NCI-H1048 (cell line): ENCODE measurements at regions not wholly inside any gene's neighbourhood (a gene's known extent, or its start where the extent isn't known, plus 50 kb on each side); places are given as distances from the start of the nearest gene placed in this dataset.

Experiments used
- DNase-seq: peaks from one replicate; lab custom pipeline; 2025; lab: John Stamatoyannopoulos, UW

- DNase-seq = peak; percentile 31
Observed at GRCh38 chr2:129877289-129877741, 102.2 kb upstream of the RAB6C start.

- DNase-seq = no peak
Observed at GRCh38 chr2:129877795-129878775, 101.4 kb upstream of the RAB6C start.

GRCh38 chr2:129879614-129880180 lies 99.8 kb upstream of the RAB6C start:
- no peak for DNase-seq

- DNase-seq = no peak
Observed at GRCh38 chr2:129880309-129880708, 99.2 kb upstream of the RAB6C start.

- no peak for DNase-seq
Observed at GRCh38 chr2:129880971-129881370, 98.5 kb upstream of the RAB6C start.

- no peak for DNase-seq
Observed at GRCh38 chr2:129881786-129882396, 97.6 kb upstream of the RAB6C start.

GRCh38 chr2:129882476-129882875 lies 97.0 kb upstream of the RAB6C start:
- no peak for DNase-seq

GRCh38 chr2:129883121-129883520 lies 96.3 kb upstream of the RAB6C start:
- DNase-seq = no peak

- no peak for DNase-seq
Observed at GRCh38 chr2:129884221-129884786, 95.2 kb upstream of the RAB6C start.

GRCh38 chr2:129885735-129886134 lies 93.7 kb upstream of the RAB6C start:
- no peak for DNase-seq

- DNase-seq = no peak
Observed at GRCh38 chr2:129887688-129888266, 91.7 kb upstream of the RAB6C start.

- no peak for DNase-seq
Observed at GRCh38 chr2:129888461-129888860, 91.0 kb upstream of the RAB6C start.

- no peak for DNase-seq
Observed at GRCh38 chr2:129888896-129889295, 90.6 kb upstream of the RAB6C start.

- DNase-seq = no peak
Observed at GRCh38 chr2:129891341-129892320, 87.8 kb upstream of the RAB6C start.

- DNase-seq = no peak
Observed at GRCh38 chr2:129892360-129892759, 87.1 kb upstream of the RAB6C start.

- no peak for DNase-seq
Observed at GRCh38 chr2:129892773-129893172, 86.7 kb upstream of the RAB6C start.

- DNase-seq = no peak
Observed at GRCh38 chr2:129893244-129893643, 86.2 kb upstream of the RAB6C start.

GRCh38 chr2:129894616-129895015 lies 84.8 kb upstream of the RAB6C start:
- DNase-seq = no peak

- no peak for DNase-seq
Observed at GRCh38 chr2:129895061-129895460, 84.4 kb upstream of the RAB6C start.

- DNase-seq = no peak
Observed at GRCh38 chr2:129895526-129896082, 83.9 kb upstream of the RAB6C start.
